ENCODE measurements at regions not wholly inside any gene's neighbourhood (a gene's known extent, or its start where the extent isn't known, plus 50 kb on each side); places are given as distances from the start of the nearest gene placed in this dataset.

GRCh38 chr11:27786864-27787263, 86.6 kb upstream of the BDNF start:
- TF ChIP-seq, protein P1, sequence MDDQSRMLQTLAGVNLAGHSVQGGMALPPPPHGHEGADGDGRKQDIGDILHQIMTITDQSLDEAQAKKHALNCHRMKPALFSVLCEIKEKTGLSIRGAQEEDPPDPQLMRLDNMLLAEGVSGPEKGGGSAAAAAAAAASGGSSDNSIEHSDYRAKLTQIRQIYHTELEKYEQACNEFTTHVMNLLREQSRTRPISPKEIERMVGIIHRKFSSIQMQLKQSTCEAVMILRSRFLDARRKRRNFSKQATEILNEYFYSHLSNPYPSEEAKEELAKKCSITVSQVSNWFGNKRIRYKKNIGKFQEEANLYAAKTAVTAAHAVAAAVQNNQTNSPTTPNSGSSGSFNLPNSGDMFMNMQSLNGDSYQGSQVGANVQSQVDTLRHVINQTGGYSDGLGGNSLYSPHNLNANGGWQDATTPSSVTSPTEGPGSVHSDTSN (IDR thresholded peaks at IDR 0.05; ENCODE audit: insufficient replicate concordance, low read depth, low read length), result no peak
- TF ChIP-seq EP300 (IDR thresholded peaks at IDR 0.05; ENCODE audit: borderline replicate concordance in 1 of 2, control insufficient read depth in 1 of 2, low read depth in 2 of 2, low read length in 2 of 2), result no peak
- TF ChIP-seq, protein P2, sequence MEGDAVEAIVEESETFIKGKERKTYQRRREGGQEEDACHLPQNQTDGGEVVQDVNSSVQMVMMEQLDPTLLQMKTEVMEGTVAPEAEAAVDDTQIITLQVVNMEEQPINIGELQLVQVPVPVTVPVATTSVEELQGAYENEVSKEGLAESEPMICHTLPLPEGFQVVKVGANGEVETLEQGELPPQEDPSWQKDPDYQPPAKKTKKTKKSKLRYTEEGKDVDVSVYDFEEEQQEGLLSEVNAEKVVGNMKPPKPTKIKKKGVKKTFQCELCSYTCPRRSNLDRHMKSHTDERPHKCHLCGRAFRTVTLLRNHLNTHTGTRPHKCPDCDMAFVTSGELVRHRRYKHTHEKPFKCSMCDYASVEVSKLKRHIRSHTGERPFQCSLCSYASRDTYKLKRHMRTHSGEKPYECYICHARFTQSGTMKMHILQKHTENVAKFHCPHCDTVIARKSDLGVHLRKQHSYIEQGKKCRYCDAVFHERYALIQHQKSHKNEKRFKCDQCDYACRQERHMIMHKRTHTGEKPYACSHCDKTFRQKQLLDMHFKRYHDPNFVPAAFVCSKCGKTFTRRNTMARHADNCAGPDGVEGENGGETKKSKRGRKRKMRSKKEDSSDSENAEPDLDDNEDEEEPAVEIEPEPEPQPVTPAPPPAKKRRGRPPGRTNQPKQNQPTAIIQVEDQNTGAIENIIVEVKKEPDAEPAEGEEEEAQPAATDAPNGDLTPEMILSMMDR (IDR thresholded peaks at IDR 0.05 in 2 of 3, conservative IDR thresholded peaks at IDR 0.05 in 1 of 3; ENCODE audit: control insufficient read depth in 2 of 3, extremely low read depth in 1 of 3, insufficient read depth in 1 of 3, low read depth in 3 of 3, low read length in 3 of 3), result no peak
- TF ChIP-seq POLR2AphosphoS5 (IDR thresholded peaks at IDR 0.05; ENCODE audit: low read length), result no peak
